Skeletal muscle tissue (tissue), 3 donors: ENCODE measurements at regions not wholly inside any gene's neighbourhood (a gene's known extent, or its start where the extent isn't known, plus 50 kb on each side); places are given as distances from the start of the nearest gene placed in this dataset.

Source experiments
- H3K27ac ChIP-seq: one replicate; pipeline ENCODE4 v1.7.0; 2013; ENCODE audit warnings: mild to moderate bottlenecking, low read depth, low read length, inconsistent platforms
- H3K27me3 ChIP-seq, 3 donors: one replicate each; pipeline ENCODE4 v1.7.0; 2013; ENCODE audit warnings: low read length in 3 of 3; ENCODE audit not compliant: control insufficient read depth in 3 of 3, insufficient read depth in 3 of 3
- H3K36me3 ChIP-seq, 3 donors: one replicate each; pipeline ENCODE4 v1.7.0; 2013; ENCODE audit warnings: low read length in 3 of 3; ENCODE audit not compliant: control insufficient read depth in 3 of 3, insufficient read depth in 3 of 3
- H3K4me1 ChIP-seq, 3 donors: one replicate each; pipeline ENCODE4 v1.7.0; 2013; ENCODE audit warnings: low read length in 3 of 3, mild to moderate bottlenecking in 3 of 3; ENCODE audit not compliant: control insufficient read depth in 3 of 3, insufficient read depth in 3 of 3
- H3K4me3 ChIP-seq, 3 donors: one replicate each; pipeline ENCODE4 v1.7.0; 2013; ENCODE audit warnings: low read length in 3 of 3
- H3K9ac ChIP-seq, 3 donors: one replicate each; pipeline ENCODE4 v1.7.0; 2013; ENCODE audit warnings: low read length in 3 of 3, mild to moderate bottlenecking in 3 of 3, moderate library complexity in 2 of 3, low read depth in 1 of 3
- H3K9me3 ChIP-seq, 3 donors: one replicate each; pipeline ENCODE4 v1.7.0; 2013; ENCODE audit warnings: low read length in 3 of 3; ENCODE audit not compliant: control insufficient read depth in 3 of 3
- donor health status: Osteomylitis.

GRCh38 chr18:64519201-64519600 lies 370.3 kb upstream of the LINC00305 start:
- H3K36me3 ChIP-seq: no peaks in the 10 kb centered on the region
- no peaks in the 10 kb centered on the region for H3K27me3 ChIP-seq
- H3K9ac ChIP-seq: no peak overlapping the region
- H3K27ac ChIP-seq: no peak overlapping the region
- no peaks in the 10 kb centered on the region for H3K4me1 ChIP-seq
- H3K4me3 ChIP-seq: no peak overlapping the region
- H3K9me3 ChIP-seq: no peaks in the 10 kb centered on the region

- Histone ChIP-seq H3K4me3 (no peak overlapping the region), H3K9ac (no peak overlapping the region), H3K9me3 (no peaks in the 10 kb centered on the region), H3K27me3 (no peaks in the 10 kb centered on the region), H3K4me1 (no peaks in the 10 kb centered on the region), H3K36me3 (no peaks in the 10 kb centered on the region), H3K27ac (no peak overlapping the region)
Measured at GRCh38 chr18:64518191-64518590, 369.3 kb upstream of the LINC00305 start.

- Histone ChIP-seq H3K4me1 (no peaks in the 10 kb centered on the region), H3K9me3 (no peaks in the 10 kb centered on the region), H3K9ac (no peak overlapping the region), H3K27ac (no peak overlapping the region), H3K36me3 (no peaks in the 10 kb centered on the region), H3K4me3 (no peak overlapping the region), H3K27me3 (no peaks in the 10 kb centered on the region)
Measured at GRCh38 chr18:64513401-64513800, 364.5 kb upstream of the LINC00305 start.

GRCh38 chr18:64490207-64490606 lies 341.3 kb upstream of the LINC00305 start:
- H3K27me3 ChIP-seq: no peaks in the 10 kb centered on the region

DNA sequence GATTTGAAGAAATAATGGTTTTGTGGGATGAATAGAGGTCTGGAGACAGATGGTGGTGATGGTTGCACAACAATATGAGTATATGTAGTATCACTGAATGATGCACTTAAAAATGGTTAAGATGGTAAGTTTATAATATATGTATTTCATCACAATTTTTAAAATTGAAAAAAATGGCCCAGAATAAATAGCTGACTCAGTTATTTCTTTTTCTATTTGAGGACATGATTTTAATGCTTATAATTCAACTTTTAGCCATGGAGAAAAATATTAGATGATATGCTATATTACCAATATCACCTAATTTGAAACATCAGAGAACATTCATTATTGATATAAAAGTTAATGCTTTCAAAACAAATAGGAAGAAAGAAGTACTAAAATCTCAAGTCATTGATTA lies 339.8 kb upstream of the LINC00305 start:
- H3K36me3 ChIP-seq: no peaks in the 10 kb centered on the region
- H3K27me3 ChIP-seq: no peaks in the 10 kb centered on the region
- no peaks in the 10 kb centered on the region for H3K9me3 ChIP-seq
- H3K9ac ChIP-seq: no peak overlapping the region
- no peak overlapping the region for H3K27ac ChIP-seq
- no peak overlapping the region for H3K4me3 ChIP-seq
- no peaks in the 10 kb centered on the region for H3K4me1 ChIP-seq

More at GRCh38 chr18:64490207-64490606, 341.3 kb upstream of the LINC00305 start:
- H3K4me1 ChIP-seq: no peaks in the 10 kb centered on the region
- no peak overlapping the region for H3K9ac ChIP-seq
- H3K27ac ChIP-seq: no peak overlapping the region
- H3K36me3 ChIP-seq: no peaks in the 10 kb centered on the region
- no peak overlapping the region for H3K4me3 ChIP-seq
- no peaks in the 10 kb centered on the region for H3K9me3 ChIP-seq

- no peak overlapping the region for H3K27ac ChIP-seq
- no peaks in the 10 kb centered on the region for H3K27me3 ChIP-seq
- H3K9ac ChIP-seq: no peak overlapping the region
- H3K4me1 ChIP-seq: no peaks in the 10 kb centered on the region
- H3K36me3 ChIP-seq: no peaks in the 10 kb centered on the region
- H3K4me3 ChIP-seq: no peak overlapping the region
- no peaks in the 10 kb centered on the region for H3K9me3 ChIP-seq
Measured at GRCh38 chr18:64474773-64475172, 325.9 kb upstream of the LINC00305 start.

DNA sequence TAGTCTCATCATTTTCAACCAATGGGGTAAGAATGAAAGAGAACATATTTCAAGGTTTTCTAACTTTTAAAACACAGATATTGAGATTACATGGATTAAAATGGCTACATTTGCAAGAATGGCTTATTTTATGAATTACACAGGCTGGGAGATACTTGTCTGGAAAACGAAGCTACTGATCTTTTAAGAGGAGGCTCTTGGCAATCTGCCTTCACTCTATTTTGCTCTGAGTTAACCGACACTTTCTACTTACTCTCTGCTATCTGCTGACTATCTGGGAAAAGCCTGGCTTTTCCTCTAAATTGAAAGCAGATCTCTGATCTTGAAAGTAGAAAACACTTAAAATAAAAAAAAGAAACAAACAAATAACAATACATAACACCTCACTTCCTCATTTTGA lies 325.4 kb upstream of the LINC00305 start:
- Histone ChIP-seq H3K9me3 (no peaks in the 10 kb centered on the region), H3K27ac (no peak overlapping the region), H3K4me1 (no peaks in the 10 kb centered on the region), H3K27me3 (no peaks in the 10 kb centered on the region), H3K4me3 (no peak overlapping the region), H3K9ac (no peak overlapping the region), H3K36me3 (no peaks in the 10 kb centered on the region)

DNA sequence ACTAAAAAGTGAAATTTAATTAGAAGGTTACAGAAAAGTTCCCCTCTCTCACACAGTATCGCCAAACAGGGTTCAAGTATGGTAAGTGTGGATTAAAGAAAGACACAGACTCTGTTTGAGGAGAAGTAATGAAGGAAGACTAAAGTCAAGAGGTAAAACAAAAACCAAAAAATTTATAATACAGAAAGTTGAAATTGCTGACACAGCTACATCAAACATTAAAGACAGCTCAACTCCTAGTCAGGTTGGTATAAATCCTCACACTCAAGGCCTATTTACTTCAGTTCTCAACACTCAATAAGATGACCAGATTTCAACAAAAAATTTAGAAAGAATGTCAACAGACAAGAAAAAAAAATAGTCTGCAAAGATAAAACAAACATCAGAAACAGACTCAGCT lies 300.5 kb upstream of the LINC00305 start:
- no peaks in the 10 kb centered on the region for H3K9me3 ChIP-seq
- no peak overlapping the region for H3K9ac ChIP-seq
- H3K27me3 ChIP-seq: no peaks in the 10 kb centered on the region
- no peaks in the 10 kb centered on the region for H3K4me1 ChIP-seq
- no peaks in the 10 kb centered on the region for H3K36me3 ChIP-seq
- no peak overlapping the region for H3K4me3 ChIP-seq
- no peak overlapping the region for H3K27ac ChIP-seq

DNA sequence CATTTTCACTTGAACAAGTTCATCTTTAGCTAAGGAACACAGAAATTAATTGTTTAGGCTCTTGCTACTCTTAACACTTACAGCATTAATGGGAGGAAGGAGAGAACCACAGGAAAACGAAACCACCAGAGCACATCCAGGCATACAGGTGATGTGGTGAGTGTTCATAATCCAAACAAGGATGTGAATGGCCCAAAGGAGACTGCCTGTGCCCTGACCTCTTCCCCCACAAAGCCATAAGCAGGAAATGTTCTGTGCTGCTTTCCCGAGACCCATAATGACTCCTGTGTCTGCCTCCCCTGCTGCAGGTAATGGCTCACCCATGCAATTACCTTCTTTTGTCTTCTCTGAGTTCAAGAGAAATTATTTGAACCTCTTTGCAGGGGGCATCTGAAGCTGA lies 295.9 kb upstream of the LINC00305 start:
- no peaks in the 10 kb centered on the region for H3K27me3 ChIP-seq
- H3K27ac ChIP-seq: no peak overlapping the region
- H3K9me3 ChIP-seq: peaks cover 0 to 4% (median 0%) of the 10 kb centered on the region in 3 donors
- H3K4me1 ChIP-seq: no peaks in the 10 kb centered on the region
- no peak overlapping the region for H3K4me3 ChIP-seq
- H3K9ac ChIP-seq: no peak overlapping the region
- no peaks in the 10 kb centered on the region for H3K36me3 ChIP-seq

- Histone ChIP-seq H3K4me1 (no peaks in the 10 kb centered on the region), H3K36me3 (no peaks in the 10 kb centered on the region), H3K9ac (no peak overlapping the region), H3K4me3 (no peak overlapping the region), H3K9me3 (peaks cover 0 to 8% (median 3%) of the 10 kb centered on the region in 3 donors), H3K27me3 (no peaks in the 10 kb centered on the region), H3K27ac (no peak overlapping the region)
Measured at GRCh38 chr18:64438178-64438577, 289.3 kb upstream of the LINC00305 start.

DNA sequence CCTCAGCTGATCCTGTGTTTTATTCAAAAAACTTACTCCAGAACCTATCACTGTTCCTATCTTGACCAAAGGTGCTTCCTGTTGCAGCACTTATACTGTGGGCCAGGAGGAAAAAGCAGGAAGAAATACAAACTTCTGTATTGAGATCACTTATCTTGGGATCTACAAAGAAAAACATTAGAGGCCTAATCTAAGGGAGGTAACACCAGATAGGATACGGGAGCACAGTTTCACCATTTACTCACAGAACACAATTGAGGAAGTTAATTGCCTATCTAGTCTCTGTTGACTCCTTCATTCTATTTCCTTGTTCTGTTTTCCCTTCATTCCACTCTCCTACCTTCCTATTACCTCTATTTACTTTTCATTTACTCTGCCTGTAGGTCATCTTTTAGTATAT lies 287.2 kb upstream of the LINC00305 start:
- Histone ChIP-seq H3K4me3 (no peak overlapping the region), H3K4me1 (no peaks in the 10 kb centered on the region), H3K9ac (no peak overlapping the region)

More for the DNA sequence above, 287.2 kb upstream of the LINC00305 start:
- H3K36me3 ChIP-seq: no peaks in the 10 kb centered on the region
- no peak overlapping the region for H3K27ac ChIP-seq
- peaks cover 0 to 9% (median 0%) of the 10 kb centered on the region in 3 donors for H3K9me3 ChIP-seq
- no peaks in the 10 kb centered on the region for H3K27me3 ChIP-seq
